ENCODE measurements at regions not wholly inside any gene's neighbourhood (a gene's known extent, or its start where the extent isn't known, plus 50 kb on each side); places are given as distances from the start of the nearest gene placed in this dataset.
A peak's percentile ranks its signal among the peaks of the same experiment; 100 is the strongest.

DNA sequence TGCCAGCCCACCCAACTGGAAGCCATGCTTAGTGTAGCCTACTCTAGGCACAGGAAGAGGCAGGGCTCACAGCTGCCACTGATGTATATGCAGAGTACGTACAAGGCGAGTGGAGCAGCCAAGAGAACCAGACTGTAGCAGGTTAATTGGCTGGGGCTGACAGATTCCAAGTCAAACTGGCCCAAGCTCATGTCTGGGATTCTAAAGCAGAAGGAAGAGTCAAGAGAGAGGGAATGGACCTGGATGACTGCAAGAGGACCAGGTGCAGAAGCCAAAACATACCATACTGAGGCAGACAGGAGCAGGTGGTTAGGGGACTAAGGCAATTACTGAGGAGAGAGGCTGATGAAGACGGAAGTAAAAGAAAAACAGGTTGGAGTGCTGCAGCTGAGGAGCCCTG is 51.3 kb upstream of the LRRN2 start:
- DNase-seq = no peak

DNA sequence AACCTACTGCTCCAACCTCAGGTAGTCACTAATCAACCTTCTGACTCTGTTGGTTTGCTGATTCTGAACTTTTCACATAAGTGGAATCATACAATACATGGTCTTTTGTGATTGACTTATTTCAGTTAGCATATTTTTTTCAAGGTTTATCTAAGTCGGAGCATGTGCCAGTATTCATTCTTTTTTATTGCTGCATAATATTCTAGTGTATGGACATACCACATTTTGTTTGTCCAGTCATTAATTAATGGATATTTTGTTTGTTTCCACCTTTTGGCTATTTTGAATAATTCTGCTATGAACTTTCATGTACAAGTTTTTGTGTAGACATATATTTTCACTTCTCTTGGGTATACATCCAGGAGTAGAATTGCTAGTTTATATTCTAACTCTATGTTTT is 53.0 kb upstream of the LRRN2 start:
- DNase-seq = no peak

DNA sequence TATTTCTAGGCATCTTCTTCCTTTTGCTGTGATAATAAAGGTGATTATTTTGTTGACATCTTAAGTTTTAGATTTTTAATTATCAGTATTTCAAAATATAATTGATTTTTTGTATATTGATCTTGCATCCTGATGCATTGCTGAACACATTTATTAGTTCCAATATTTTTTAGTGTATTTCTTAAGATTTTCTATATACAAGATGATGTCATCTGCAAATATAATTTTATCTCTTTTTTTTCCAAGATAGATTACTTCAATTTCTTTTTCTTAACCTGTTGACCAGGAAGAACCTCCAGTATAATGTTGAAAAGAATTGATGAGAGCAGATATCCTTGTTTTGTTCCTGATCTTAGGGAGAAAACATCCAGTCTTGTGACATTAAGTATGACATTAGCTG is 54.8 kb upstream of the LRRN2 start:
- DNase-seq = no peak

DNA sequence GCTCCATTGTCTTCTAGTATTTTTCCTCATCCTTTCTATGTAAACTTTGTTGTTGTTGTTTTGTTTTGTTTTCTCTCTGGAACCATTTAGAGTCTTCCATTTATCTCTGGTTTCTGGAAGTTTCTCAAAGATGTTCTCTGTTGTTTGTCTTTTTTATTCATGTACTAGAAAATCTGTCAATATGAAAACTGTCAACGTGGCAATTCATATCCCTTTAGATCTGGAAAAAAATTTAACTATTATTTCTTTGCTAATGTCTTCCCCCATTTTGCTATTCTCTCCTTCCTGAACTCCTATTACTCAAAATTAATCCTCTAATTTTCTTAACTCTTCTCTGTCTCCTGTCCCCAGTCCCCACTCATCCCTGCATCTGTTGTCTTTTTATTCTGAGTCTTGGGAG is 55.9 kb upstream of the LRRN2 start:
- DNase-seq = no peak

DNA sequence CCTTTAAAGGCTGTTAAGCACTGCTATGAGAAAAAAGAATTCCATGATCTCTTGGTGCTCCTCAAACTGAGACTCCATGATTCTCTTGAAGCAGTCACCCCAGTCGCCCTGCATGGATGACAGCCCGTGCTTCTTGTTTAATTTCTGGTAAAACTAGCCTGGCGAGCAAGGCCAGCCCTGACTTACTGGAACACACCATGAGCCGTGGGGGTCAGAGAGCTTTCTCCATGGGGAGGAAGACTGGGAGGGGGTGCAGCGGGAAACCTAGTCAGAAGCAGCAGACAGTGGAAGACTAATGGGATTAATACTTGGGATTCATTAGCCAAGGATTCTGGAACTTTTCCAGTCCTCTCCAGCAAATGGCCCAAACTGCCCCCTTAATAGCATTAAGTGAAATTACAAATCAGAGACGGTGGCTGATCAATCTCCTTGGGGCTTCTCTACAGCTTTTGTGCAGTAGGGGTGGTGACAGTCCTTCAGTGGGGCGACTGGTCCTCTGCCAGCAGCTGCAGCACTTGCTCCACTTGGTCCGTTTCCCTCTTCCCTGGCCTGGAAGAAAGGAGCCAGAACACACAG is 57.2 kb upstream of the LRRN2 start:
- no peak for DNase-seq

DNA sequence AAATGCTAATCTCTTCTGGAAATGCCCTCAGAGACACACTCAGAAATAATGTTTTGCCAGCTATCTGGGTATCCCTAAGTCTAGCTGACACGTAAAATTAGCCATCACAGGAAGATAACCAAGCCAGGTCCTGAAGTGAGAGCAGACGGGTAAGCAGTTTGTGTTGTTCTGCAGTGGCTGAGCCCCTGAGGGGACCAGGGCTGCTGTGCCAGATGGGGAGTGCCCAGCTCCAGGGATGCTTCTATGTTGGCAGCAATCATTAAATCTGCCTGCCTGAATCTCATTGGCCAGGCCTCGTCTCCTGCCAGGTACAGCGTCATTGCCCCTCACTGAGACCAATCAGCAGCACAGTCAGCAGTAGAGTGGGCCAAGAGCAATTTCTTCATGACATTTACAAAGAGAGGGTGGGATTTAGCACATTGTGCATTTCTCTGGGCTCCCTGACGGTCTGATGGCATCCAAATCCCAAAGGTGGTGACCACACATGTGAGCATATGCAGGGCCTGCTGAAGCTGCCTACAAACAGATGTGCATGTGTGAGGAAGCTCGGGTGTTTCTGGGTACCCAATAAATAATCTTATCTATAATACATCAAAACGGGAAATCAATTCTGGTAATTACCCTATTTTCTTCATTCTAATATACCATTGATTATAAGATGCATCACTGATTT is 58.7 kb upstream of the LRRN2 start:
- DNase-seq = no peak

DNA sequence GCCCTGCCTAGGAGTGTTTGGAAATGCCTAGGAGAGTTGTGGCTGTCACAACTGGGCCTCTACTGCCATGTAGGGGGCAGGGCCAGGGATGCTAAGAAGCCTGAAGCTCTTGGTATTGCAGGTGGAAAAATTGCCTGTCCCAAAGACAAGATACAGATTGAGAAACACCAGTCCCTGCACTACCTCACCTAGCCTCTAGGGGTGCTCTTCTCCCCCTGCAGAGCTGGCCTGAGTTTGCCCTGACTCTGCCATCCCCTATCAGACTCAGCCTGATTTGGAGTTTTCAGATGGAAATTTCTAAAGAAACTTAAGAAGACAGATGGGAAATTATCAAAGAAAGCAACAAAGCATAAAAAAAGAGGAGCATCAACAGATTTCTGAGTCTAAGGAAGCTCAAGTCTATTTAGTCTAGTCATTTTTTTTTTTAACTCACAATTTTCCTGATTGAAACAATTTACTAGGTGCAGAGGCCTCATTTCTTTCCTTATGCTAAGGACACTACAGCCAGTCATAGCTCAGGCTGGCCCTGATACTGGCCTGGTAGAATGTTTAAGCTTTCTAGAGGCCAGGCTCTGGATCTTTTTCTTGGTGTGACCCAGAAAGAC is 61.4 kb upstream of the LRRN2 start:
- DNase-seq = peak; percentile 50

DNA sequence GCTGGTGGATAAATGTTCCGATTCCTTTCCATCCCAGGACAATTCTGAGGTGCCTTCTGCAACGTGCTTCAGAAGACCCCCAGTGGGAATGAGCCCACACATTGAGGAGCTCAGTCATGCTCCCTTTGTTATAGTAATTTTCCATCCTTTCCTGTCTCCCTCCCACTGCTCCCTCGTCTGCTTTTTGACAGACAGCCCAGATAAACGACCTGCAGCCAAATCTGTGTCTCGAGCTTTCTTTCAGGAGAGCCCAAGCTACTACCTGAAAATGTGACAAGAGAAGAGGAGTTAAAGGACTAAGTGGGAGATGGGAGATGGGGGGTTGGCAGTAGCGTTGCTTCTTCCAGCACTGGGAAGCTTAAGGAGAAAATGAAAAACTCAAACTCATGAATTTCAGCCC is 65.9 kb upstream of the LRRN2 start:
- DNase-seq = no peak

DNA sequence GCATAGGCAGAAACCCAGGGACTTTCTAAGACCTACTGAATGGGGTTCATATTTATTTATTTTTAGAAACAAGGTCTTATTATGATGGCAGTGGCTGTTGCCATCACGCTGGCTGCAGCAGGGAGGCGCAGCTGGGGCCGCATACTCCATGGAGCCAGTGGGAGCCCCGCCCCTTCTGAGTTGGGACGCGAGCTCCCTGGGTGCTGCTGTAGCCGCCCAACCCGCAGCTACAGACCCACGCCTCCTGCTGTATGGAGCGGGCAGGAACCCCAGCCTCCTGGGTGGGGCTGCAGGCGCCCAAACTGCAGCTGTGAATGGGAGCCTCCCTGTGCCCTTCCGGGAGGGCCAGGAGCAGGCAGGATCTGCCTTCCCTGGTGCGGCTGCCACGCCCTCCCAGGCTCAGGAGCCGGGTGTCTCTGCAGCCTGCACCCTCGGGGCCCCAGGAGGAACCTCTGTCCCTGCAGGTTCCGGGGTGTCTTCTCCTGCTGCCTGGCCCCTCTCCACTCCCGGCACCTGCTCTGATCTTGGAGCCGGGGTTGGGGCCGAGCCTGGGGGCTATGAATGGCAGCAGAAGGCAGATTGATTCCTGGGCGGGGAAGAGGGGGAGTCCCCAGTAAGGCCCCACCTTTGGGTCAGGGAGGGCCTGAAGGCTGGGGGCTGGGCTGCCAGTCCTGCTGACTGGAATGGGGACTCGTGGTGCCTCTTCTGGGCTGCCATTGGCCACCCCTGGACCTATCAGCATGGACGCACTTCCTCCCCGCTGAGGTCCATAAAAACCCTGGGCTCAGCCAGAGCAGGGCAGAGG is 66.5 kb upstream of the LRRN2 start:
- no peak for DNase-seq

DNA sequence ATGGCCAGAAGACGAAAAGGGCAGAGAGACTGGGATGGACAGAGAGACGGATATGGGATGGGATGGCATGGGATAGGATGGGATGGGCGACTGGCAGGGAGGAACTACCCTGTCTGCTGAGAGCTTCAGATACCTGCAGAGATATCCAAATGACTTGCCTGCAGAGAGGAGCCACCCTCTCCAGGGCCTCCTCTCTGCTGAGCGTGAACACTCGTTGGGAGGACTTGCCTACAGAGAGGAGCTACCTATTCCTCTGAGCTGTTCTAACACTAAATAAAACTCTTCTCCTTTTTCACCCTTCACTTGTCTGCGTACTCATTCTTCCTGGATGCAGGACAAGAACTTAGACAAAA is 67.1 kb upstream of the LRRN2 start:
- DNase-seq = no peak

DNA sequence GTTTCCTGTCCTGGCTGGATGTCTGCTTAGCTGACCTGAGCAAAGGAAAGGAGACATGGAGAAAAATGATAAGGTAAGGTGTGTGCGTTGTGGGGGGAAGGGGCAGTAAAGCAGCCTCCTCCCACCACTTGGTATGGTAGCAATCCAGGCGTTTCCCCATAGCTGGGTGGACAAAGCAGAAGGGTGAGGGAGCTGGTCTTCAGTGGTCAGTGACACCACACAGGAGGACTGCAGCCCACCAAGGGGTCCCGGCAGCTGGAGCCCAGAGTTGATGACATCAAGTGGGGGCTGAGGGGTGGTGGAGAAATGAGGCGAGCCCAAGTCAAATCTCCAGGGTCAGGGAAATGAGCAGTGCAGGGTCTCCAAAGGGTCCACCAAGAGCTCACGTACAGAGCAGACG is 69.3 kb upstream of the LRRN2 start:
- DNase-seq = no peak

DNA sequence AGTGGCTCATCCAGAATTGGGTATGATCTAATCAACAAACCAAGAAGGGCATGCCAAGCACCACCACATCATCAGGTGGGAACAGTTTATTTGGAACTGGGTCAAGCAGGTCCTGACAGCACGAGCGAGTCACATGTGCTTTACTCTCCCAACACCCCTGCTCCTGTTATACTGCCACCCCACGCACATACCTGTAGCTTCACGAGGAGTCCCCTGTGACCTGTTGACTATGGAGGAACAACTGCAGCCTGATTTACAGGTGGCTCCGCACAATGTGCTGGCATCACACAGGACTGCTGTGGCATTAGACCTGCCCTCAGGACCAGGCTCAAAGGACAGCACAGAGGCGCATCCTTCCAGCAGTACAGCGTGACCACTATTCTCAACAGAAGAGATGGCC is 70.8 kb upstream of the LRRN2 start:
- DNase-seq = no peak

DNA sequence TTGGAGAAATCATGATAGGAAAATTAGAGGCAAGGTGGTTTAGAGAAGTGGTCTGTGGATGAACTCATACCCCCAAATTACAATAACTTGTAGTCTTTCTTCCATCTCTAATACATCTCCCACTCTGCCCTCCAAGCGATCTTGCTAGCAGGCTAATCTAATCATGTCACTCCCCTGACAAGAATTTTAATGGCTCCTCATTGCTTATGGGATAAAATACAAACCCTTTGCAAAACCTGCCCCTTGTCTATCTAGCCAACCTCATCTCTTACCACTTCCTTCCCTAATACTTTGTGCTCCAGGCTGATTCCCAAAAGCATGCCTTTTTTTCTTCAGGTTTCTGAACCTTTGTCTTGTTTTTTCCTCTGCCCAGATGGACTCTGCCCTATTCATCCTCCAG is 71.3 kb upstream of the LRRN2 start:
- DNase-seq = no peak

DNA sequence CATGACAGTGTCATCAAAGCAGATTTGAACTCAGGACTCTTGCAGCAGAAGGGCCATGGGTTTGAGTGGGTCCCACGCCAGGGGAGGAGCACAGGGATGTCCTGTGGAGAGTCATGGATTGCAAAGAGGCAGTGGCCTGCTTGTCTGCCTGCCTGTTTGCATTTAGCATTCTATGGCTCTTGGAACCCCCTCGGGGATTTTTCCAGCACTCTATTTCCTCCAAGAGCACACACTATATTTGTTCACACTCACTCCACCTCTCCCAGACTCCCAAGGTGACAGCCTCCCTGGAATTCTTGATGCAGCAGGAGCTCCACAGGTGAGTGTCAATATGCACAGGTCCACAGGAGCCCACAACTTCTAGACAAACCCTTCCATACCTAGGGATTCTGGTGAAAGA is 73.1 kb upstream of the LRRN2 start:
- DNase-seq = no peak

DNA sequence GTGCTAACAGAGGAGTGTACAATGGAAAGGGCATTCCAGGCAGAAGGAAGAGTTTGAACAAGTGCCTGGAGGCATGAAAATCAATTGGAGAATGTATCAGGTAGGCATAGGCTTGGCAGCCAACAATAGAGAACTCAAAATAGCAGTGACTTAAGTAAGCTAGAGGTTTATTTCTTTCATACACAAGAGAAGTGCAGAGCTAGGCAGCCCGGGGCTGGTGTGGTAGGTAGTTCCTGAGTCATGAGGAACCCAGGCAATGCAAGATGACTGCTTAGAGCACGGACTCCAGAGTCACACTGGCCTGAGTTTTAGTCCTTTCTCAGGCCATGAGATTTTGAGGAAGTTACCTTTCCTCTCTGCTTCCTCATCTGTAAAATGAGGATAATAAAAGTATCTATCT is 74.8 kb upstream of the LRRN2 start:
- no peak for DNase-seq

DNA sequence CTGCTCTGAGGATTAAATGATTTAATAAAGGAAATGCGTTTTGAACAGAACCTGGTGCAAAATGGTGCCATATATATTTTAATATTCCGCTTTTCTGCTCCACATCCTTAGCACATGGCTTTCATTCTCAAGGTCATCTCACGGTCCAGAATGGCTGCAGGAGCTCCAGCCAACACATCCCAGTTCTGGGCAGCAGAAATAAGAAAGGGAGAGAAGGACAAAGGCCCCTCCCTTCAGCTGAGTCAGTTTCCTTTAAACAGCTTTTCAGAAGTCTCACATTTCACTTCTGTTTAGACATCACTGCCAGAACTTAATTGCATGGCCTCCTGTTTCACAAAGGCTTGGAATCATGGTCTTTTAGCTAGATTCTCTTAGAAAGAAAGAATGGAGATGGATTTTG is 75.2 kb upstream of the LRRN2 start:
- no peak for DNase-seq

DNA sequence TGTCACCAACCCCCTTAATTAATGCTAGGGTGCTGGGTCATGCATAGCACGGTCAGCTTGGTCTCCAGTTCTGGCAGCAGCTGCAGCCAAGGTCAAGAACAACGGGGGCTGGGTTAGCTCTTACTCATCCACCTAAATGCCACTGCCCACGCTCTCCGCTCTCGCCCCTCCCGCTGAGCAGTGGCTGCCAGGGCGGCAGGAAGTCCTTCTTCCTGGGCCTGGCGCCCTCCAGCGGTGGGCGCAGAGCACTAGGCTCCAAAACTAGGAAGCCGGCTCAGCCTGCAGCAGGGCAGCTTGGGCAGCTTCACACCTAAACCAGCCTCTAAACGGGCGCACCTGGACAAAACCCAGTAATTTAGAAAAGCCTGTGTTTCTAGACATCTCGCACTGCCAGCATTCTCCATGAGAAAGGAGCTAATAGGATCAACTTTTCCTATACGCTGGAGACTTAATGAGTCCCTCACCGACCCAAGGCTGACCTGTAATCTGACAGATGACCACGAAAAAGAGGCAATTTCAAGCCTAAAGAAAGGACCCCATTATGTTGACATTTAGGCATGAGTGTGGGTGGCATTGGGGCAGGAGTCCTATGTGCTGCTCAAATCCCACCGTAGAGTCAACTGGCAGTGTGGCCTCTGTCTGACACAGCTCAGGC is 78.4 kb upstream of the LRRN2 start:
- DNase-seq = peak; percentile 54

DNA sequence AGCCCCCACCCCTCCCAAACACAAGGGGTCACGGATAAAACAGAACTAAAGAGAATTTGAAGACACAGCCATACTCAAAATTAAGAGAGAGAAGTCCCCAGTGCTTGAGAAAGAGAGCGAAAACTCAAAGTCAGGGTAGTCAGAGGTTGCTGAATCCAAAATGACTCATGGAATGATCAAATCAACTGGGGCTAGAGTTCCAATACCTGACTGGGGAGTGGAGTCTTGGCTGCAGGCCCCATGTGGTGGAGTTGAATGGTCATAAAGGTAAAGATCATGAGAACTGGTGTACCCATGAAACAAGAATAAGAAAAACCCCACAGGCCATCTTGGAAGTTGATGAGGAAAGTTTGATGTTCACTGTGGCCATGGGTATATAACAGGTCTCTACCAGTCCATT is 84.5 kb upstream of the LRRN2 start:
- DNase-seq = no peak

DNA sequence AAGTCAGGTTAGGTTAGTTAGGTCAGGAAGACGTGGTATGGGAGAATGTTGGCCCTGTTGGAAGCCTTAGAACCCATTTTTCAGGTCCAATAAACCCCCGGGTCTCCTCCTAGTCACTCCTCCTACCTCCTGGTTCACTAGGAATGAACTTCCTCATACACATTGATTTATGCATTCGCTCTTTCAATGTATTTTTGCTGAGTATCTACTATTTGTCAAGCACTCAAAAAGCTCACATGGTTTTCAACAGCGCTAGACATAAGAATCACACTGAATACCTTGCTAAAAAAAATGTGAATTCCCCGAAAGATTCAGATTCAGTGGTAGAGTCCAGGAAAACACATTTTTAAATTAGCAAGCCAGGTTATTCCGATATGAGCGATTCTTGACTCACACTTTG is 85.8 kb upstream of the LRRN2 start:
- DNase-seq = no peak

DNA sequence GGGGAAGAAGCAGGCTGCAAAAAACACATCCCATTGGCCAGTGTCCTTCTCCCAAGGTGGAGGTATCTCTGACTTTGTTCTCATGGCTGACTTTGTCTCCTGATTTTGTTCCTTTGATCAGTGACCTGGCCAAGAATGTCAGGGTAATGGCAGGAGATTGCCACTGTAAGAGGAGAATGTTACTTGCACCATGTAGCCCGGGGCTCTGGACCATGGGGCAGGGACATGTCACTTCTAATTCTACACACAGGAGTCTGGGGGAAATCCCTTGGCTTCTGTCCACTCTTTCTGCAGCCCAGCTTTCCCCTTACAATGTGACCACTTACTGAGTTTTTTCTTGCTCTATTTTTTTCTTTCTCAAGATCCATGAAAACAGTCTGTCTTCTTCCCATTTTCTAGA is 87.7 kb upstream of the LRRN2 start:
- no peak for DNase-seq

DNA sequence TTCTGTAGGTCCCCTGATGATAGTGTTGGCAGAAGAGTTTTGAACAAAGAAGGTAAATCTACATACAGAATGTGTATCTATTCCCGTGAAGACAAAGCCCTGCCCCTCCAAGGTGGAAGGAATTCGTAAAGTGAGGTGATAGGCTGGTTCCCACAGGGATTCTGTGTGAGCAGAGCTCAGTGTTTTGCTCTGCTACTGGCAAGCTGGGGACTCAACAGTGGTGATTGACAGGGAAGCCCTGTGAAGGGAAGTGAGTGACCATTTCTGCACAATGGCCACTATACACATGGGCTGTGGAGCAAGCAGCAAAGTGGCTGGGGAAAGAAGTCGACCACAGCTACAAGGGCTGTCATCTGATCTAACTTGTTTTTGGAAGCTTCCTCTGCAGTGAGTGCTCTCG is 90.0 kb upstream of the LRRN2 start:
- DNase-seq = no peak

DNA sequence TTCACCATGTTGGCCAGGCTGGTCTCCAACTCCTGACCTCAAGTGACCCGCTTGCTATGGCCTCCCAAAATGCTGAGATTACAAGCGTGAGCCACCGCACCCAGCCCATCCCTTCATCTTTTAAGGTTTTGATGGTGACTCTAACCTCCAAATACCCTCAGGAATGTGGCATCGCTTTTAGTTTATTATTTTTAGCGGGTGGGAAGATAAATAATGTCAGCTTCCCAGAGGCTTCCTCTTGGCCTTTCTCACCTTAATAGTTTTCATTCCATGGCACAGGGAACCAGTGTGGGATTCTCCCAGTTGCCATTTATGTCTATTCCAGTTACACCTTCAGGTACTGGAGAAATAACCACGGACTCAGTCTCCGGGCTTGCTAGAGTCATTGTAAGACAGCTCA is 92.1 kb upstream of the LRRN2 start:
- no peak for DNase-seq

DNA sequence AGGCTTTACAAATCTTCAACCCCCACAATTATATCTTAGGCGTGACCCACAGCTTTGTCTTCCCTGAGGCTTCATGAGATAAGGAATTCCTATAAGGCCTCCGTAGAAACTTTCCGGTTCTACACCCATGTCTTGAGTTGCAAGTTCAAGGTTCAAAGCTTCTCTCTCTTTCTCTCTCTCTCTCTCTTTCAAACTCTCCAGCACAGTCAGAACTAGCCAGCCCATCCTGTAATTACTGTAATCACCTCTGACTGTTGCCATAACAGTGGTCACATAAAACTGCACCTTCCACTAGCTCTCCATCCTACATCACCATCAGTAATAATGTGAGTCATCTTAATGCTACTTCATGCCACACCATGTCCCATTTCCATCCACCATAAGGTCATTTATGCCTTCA is 90.0 kb upstream of the NFASC start:
- no peak for DNase-seq
